Caco-2 (cell line): ENCODE measurements at regions not wholly inside any gene's neighbourhood (a gene's known extent, or its start where the extent isn't known, plus 50 kb on each side); places are given as distances from the start of the nearest gene placed in this dataset.

Source experiments
- BruUV-seq: library from RNA; stranded (reverse); fragments of 400-500 nt; replicated peaks from 2 replicates; lab custom pipeline; 2021; lab: Mats Ljungman, UMichigan
- CTCF ChIA-PET: fragments of 300-600 bp; sonication (Branson Sonifier 250); formaldehyde crosslinking; loops from one replicate; lab custom pipeline; 2022; ENCODE audit warnings: antibody characterized with exemption; lab: Charles Lee
- POLR2A ChIA-PET: fragments of 300-600 bp; sonication (Branson Sonifier 250); formaldehyde crosslinking; loops from one replicate; lab custom pipeline; 2022; ENCODE audit warnings: antibody characterized with exemption; lab: Charles Lee
- DNase-seq, 2 experiments: peaks; one replicate each; pipeline versions ENCODE4 v3.0.0 to v3.0.0-alpha.2; 2020 to 2022
- H3K27me3 ChIP-seq: replicated peaks from 2 replicates; pipeline ENCODE4 v1.6.0; 2011; ENCODE audit warnings: low read length; ENCODE audit not compliant: control insufficient read depth, insufficient read depth
- H3K36me3 ChIP-seq: 2 replicates; pipeline ENCODE4 v1.5.1; 2011; ENCODE audit warnings: low read length; ENCODE audit not compliant: control insufficient read depth, insufficient read depth
- H3K4me1 ChIP-seq: fragments of 250-450 bp; sonication (Bioruptor Pico); 2 replicates; pipeline ENCODE4 v1.5.1; 2020; ENCODE audit warnings: mild to moderate bottlenecking
- H3K4me3 ChIP-seq: 2 replicates; pipeline ENCODE4 v1.5.1; 2011; ENCODE audit warnings: low read depth, mild to moderate bottlenecking, control low read depth, low read length
- H3K9me3 ChIP-seq: fragments of 250-450 bp; sonication (Bioruptor Pico); 2 replicates; pipeline ENCODE4 v1.5.1; 2020; ENCODE audit warnings: mild to moderate bottlenecking, moderate library complexity
- H3K27ac Mint-ChIP-seq: one replicate; pipeline ENCODE4 v1.8.0; 2022; ENCODE audit warnings: mixed read lengths; ENCODE audit not compliant: unreplicated experiment
- H3K27me3 Mint-ChIP-seq: one replicate; pipeline ENCODE4 v1.8.0; 2022; ENCODE audit warnings: mixed read lengths; ENCODE audit not compliant: insufficient read depth, unreplicated experiment
- H3K36me3 Mint-ChIP-seq: one replicate; pipeline ENCODE4 v1.8.0; 2022; ENCODE audit warnings: mild to moderate bottlenecking, mixed read lengths; ENCODE audit not compliant: insufficient read depth, unreplicated experiment
- H3K4me1 Mint-ChIP-seq: one replicate; pipeline ENCODE4 v1.8.0; 2022; ENCODE audit warnings: low read depth, mixed read lengths; ENCODE audit not compliant: unreplicated experiment
- H3K4me3 Mint-ChIP-seq: one replicate; pipeline ENCODE4 v1.8.0; 2022; ENCODE audit warnings: mild to moderate bottlenecking, moderate library complexity, mixed read lengths; ENCODE audit not compliant: unreplicated experiment
- H3K9me3 Mint-ChIP-seq: one replicate; pipeline ENCODE4 v1.8.0; 2022; ENCODE audit warnings: mixed read lengths; ENCODE audit not compliant: unreplicated experiment
- intact Hi-C: fragments of 100-400 bp; cut with micrococcal nuclease; formaldehyde crosslinking; loops from one replicate; pipeline ENCODE4 v1.10.0; 2022; ENCODE audit not compliant: unreplicated experiment
- TF ChIP-seq, protein P1 (sequence below), 2 experiments: fragments of 200-600 bp in 1 of 2; IDR thresholded peaks; 1 replicate in 1 of 2; 2 replicates in 1 of 2; pipeline versions ENCODE4 v1.5.1 to v1.8.0; 2011 to 2022; ENCODE audit warnings: antibody characterized with exemption in 1 of 2, control low read depth in 1 of 2, inconsistent platforms in 1 of 2, low read depth in 1 of 2, low read length in 1 of 2, mild to moderate bottlenecking in 1 of 2, moderate library complexity in 1 of 2; ENCODE audit not compliant: insufficient read depth in 1 of 2, severe bottlenecking in 1 of 2, unreplicated experiment in 1 of 2

DNA sequence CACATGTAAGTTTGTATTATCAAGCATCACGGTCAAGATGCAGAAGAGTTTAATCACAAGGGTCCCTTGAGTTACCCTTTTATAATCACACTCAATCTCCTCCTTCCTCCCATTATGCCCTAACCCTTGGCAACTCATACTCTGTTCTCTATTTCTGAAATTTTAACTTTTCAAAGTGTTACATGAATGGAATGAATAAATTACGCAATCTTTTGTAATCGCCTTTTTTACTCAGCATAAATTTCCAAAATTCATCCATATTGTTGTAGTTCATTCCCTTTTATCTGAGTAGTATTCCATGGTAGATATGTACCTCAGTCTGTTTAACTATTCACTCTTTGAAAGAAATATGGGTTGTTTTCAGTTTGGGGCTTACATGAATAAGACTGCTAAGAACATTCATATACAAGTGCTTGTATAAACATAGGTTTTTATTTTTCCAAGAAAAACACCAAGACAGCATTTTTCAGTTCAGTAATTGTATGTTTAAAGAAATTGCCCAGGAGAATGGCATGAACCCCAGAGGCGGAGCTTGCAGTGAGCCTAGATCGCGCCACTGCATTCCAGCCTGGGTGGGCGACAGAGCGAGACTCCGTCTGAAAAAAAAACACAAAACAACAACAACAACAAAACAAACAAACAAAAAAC, 430.9 kb upstream of the KCNH7 start:
- H3K36me3 Mint-ChIP-seq = no peaks in the 10 kb centered on the region
- H3K9me3 Mint-ChIP-seq = peaks cover 24% of the 10 kb centered on the region
- no peaks in the 10 kb centered on the region for H3K4me1 ChIP-seq
- ChIA-PET CTCF (interaction anchor here (0.6 kb wide), 1 partner anchor 287 kb away, joined by 4 read pairs; no protein-coding TSS in a partner anchor), POLR2A (no interaction called here)
- no peaks in the 10 kb centered on the region for H3K4me1 Mint-ChIP-seq
- no peak overlapping the region for H3K27ac Mint-ChIP-seq
- no peaks in the 10 kb centered on the region for H3K27me3 Mint-ChIP-seq
- H3K27me3 ChIP-seq = no peaks in the 10 kb centered on the region
- no peak overlapping the region for H3K4me3 ChIP-seq
- H3K4me3 Mint-ChIP-seq = no peak overlapping the region
- H3K36me3 ChIP-seq = no peaks in the 10 kb centered on the region
- no TSS peak for BruUV-seq
- H3K9me3 ChIP-seq = 0 out of 2 replicates have a peak, but pooled peaks cover 2% of the 10 kb centered on the region
- TF ChIP-seq, protein P1, sequence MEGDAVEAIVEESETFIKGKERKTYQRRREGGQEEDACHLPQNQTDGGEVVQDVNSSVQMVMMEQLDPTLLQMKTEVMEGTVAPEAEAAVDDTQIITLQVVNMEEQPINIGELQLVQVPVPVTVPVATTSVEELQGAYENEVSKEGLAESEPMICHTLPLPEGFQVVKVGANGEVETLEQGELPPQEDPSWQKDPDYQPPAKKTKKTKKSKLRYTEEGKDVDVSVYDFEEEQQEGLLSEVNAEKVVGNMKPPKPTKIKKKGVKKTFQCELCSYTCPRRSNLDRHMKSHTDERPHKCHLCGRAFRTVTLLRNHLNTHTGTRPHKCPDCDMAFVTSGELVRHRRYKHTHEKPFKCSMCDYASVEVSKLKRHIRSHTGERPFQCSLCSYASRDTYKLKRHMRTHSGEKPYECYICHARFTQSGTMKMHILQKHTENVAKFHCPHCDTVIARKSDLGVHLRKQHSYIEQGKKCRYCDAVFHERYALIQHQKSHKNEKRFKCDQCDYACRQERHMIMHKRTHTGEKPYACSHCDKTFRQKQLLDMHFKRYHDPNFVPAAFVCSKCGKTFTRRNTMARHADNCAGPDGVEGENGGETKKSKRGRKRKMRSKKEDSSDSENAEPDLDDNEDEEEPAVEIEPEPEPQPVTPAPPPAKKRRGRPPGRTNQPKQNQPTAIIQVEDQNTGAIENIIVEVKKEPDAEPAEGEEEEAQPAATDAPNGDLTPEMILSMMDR (IDR thresholded peaks at IDR 0.05; ENCODE audit: insufficient read depth in 1 of 2, low read depth in 1 of 2, low read length in 1 of 2, severe bottlenecking in 1 of 2, unreplicated experiment in 1 of 2) = no peak
- intact Hi-C loops = no loop called here
- no peak for DNase-seq

DNA sequence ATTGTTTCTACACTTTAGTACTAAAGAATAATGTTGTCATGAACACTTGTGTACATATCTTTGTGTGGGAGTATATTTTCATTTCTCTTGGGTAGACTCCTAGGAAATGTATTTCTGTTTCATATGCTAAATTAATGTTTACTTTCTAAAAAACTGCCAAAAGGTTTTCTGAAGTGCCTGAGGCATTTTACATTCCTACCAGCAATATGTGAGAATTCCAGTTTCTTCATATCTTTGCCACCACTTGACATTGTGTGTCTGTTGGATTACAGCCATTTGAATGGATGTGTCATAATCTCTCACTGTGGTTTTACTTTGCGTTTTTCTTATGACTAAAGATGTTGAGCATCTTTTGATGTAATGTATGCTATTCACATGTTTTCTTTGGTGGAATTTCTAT, 428.2 kb upstream of the KCNH7 start:
- H3K36me3 Mint-ChIP-seq = no peaks in the 10 kb centered on the region
- TF ChIP-seq, protein P1 (IDR thresholded peaks at IDR 0.05; ENCODE audit: insufficient read depth in 1 of 2, low read depth in 1 of 2, low read length in 1 of 2, severe bottlenecking in 1 of 2, unreplicated experiment in 1 of 2) = no peak
- no peaks in the 10 kb centered on the region for H3K4me1 ChIP-seq
- no peak for DNase-seq
- H3K27me3 Mint-ChIP-seq = no peaks in the 10 kb centered on the region
- no peak overlapping the region for H3K4me3 ChIP-seq
- no peaks in the 10 kb centered on the region for H3K9me3 ChIP-seq
- no TSS peak for BruUV-seq
- no peak overlapping the region for H3K4me3 Mint-ChIP-seq
- POLR2A ChIA-PET = no interaction called here
- H3K4me1 Mint-ChIP-seq = no peaks in the 10 kb centered on the region
- no peaks in the 10 kb centered on the region for H3K27me3 ChIP-seq
- CTCF ChIA-PET = no interaction called here
- intact Hi-C loops = no loop called here
- no peak overlapping the region for H3K27ac Mint-ChIP-seq
- H3K9me3 Mint-ChIP-seq = peaks cover under 1% of the 10 kb centered on the region
- H3K36me3 ChIP-seq = no peaks in the 10 kb centered on the region

- TF ChIP-seq, protein P1 (IDR thresholded peaks at IDR 0.05; ENCODE audit: insufficient read depth in 1 of 2, low read depth in 1 of 2, low read length in 1 of 2, severe bottlenecking in 1 of 2, unreplicated experiment in 1 of 2) = no peak
These were observed 427.0 kb upstream of the KCNH7 start for GRCh38 chr2:163265562-163265961.

More at GRCh38 chr2:163265562-163265961, 427.0 kb upstream of the KCNH7 start:
- no peaks in the 10 kb centered on the region for H3K36me3 Mint-ChIP-seq
- intact Hi-C loops = no loop called here
- ChIA-PET CTCF (no interaction called here), POLR2A (no interaction called here)
- H3K9me3 ChIP-seq = no peaks in the 10 kb centered on the region
- no peaks in the 10 kb centered on the region for H3K9me3 Mint-ChIP-seq
- no peaks in the 10 kb centered on the region for H3K27me3 Mint-ChIP-seq
- DNase-seq = no peak
- no peaks in the 10 kb centered on the region for H3K36me3 ChIP-seq
- H3K4me3 Mint-ChIP-seq = no peak overlapping the region
- no peak overlapping the region for H3K4me3 ChIP-seq
- H3K27ac Mint-ChIP-seq = no peak overlapping the region
- no peaks in the 10 kb centered on the region for H3K27me3 ChIP-seq
- H3K4me1 ChIP-seq = no peaks in the 10 kb centered on the region
- no TSS peak for BruUV-seq
- H3K4me1 Mint-ChIP-seq = no peaks in the 10 kb centered on the region
